Heart left ventricle (tissue), 13 donors: ENCODE measurements at regions not wholly inside any gene's neighbourhood (a gene's known extent, or its start where the extent isn't known, plus 50 kb on each side); places are given as distances from the start of the nearest gene placed in this dataset.

Experiments used
- POLR2A ChIP-seq, 2 donors: fragments of 450-650 bp; IDR thresholded peaks; one replicate each; pipeline ENCODE4 v1.6.1; 2017; ENCODE audit warnings: antibody characterized with exemption in 2 of 2, mild to moderate bottlenecking in 2 of 2, moderate library complexity in 2 of 2
- TF ChIP-seq, protein P1 (sequence below), 12 donors: fragments of 200-600 bp; sonication (generic) in 4 of 12; IDR thresholded peaks; one replicate each; pipeline versions ENCODE4 v1.5.0 to v1.8.0; 2018 to 2022; ENCODE audit warnings: antibody characterized with exemption in 12 of 12, mild to moderate bottlenecking in 5 of 12
- donor health status: ischemic (EF 13 %, LVEDD 7.1; RV severe dilation, severe dysfunction).
- donor health status: DM: no; HTN: yes; CAD: no.
- donor health status: DM: no; HTN: no; CAD: no.
- donor health status: ischemic (EF 25% LVEDD 6.9; RV normal size, moderate dysfunction).
- donor health status: ischemic (EF 25% LVEDD 5.7; RV mildly dilated, moderate dysfunction).
- donor health status: ischemic (EF 35%, LVEDD 5.7; RV mildly dilated, moderate dysfunction).
- donor health status: nonischemic (EF 11% LVEDD 7.7; RV severe dilation, severe dysfunction).
- donor health status: DM: yes; HTN: yes; CAD: no.
- donor health status: PGD.
- donor health status: ischemic (EF 29% LVEDD 5.4; RV normal size, mild dysfunction).
- donor health status: nonischemic (EF 23%, LVEDD 6.1; RV moderate dilation, normal function).

DNA sequence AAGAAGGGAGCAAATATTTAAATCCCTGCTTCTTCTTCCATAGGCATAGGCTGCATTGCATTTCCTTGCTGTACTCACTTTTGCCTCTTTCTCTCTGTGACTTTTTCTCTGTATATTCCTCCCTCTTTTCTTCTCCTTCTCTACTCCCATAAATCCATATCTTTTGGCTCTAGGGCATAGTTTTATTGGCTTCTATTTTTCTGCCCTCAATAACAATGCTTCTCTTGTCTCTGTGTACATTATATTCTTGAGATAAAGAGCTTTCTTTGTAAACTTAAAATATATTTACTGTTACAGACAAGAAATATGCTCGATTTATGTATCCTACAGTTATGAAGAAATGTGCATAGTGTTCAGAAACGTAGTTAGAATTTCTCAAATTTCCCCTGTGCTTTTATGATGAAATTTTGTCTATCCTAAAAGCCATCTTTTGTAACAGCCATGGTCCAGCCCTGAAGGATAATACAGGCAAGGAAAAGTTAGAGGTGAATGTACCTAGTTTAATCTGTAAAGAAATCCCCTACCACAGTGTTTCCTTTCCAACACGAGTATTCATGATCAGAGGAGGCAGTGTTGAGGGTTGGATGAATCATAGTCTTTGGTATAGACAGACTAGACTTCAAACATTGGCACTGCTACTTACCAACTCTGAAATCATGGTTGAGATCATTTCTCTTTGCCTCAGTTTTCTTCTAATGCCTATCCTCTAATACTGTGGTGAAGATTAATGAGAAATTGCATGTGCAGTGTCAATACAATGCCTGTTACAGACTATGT is 173.3 kb upstream of the FAR2 start:
- TF ChIP-seq, protein P1, sequence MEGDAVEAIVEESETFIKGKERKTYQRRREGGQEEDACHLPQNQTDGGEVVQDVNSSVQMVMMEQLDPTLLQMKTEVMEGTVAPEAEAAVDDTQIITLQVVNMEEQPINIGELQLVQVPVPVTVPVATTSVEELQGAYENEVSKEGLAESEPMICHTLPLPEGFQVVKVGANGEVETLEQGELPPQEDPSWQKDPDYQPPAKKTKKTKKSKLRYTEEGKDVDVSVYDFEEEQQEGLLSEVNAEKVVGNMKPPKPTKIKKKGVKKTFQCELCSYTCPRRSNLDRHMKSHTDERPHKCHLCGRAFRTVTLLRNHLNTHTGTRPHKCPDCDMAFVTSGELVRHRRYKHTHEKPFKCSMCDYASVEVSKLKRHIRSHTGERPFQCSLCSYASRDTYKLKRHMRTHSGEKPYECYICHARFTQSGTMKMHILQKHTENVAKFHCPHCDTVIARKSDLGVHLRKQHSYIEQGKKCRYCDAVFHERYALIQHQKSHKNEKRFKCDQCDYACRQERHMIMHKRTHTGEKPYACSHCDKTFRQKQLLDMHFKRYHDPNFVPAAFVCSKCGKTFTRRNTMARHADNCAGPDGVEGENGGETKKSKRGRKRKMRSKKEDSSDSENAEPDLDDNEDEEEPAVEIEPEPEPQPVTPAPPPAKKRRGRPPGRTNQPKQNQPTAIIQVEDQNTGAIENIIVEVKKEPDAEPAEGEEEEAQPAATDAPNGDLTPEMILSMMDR (IDR thresholded peaks at IDR 0.05) = no peak
- TF ChIP-seq POLR2A (IDR thresholded peaks at IDR 0.05) = no peak
